Mesenteric fat pad (tissue), 1 donor: ENCODE measurements at regions not wholly inside any gene's neighbourhood (a gene's known extent, or its start where the extent isn't known, plus 50 kb on each side); places are given as distances from the start of the nearest gene placed in this dataset.

Experiments used
- DNase-seq: peaks from one replicate; pipeline ENCODE4 v3.0.0-alpha.2; 2020; ENCODE audit warnings: low spot score
- donor health status: DM: yes; HTN: yes; CAD: no.

DNA sequence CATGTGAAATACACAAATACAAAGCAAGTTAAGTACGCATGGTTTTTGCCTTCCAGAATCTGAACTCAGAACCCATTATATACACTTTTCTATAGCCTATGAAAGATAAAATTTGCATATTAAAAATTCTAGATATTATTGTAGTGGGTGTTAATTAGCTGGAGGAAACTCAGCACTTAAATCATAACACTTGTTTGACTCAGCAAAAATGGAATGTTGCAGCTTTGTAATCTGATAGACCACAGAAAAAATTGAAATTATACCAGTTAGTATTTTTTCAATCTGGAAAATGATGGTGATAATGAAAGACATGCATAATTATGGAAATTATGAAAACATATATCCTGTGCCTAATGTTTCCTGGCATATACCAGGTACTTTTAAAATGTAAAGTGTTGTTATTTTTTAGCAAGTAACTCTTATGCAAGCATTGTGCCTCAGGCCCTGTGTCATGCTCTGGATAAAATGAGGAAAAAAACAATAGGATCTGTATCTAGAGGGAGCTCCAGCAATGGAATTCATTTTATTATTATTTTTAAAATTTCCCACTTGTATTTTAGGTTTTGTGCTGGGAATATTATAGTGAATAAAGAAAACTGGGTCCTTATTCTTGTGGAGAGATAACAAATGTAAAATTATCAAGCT, 490.4 kb upstream of the SEMA3A start:
- no peak for DNase-seq

DNA sequence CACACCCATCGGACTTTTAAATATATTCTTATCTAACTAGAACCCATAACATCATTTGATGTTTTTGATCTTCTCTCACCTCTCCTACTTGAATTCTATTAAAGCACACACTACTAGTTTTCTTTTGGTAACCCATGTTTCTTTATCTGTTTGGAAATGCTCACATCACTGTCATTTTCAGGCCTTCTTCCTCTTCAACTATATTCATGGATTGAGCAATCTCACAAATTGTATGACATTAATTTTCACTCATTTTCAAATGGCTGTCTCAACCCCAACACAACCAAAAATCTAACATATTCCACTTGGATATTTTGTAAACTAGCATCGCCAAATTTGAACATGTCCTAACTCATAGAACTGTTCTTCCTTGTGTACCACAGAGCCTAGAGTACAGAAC, 488.0 kb upstream of the SEMA3A start:
- DNase-seq: no peak

- no peak for DNase-seq
Observed at GRCh38 chr7:84678841-84679240, 484.3 kb upstream of the SEMA3A start.

DNA sequence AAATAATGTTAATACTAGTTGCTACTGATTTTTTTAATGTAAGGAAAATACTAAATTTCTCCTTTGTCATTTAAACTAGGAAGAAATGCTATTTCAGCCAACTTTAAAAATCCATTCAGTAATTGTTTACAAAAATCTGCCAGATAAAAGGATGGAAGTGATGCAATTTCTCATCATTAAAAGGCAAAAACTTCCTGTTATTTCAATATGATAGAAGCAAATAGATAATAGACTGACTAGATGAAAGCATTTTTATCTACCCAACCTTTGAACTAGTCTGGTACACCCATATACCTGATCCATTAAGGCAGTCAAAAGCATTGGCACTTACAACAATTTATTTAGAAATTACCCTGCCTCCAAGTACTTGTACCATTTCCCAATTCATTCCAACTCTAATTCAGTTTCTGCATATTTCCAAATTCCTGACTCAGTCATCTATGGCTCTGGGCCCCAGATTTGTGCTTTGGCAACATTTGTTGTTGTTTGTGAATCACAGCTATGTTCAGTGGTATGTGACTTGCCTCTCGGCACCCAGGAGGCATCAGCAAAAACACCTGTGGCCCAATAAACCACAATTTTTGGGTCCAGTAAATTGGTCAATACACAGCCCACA, 482.6 kb upstream of the SEMA3A start:
- DNase-seq: no peak

DNA sequence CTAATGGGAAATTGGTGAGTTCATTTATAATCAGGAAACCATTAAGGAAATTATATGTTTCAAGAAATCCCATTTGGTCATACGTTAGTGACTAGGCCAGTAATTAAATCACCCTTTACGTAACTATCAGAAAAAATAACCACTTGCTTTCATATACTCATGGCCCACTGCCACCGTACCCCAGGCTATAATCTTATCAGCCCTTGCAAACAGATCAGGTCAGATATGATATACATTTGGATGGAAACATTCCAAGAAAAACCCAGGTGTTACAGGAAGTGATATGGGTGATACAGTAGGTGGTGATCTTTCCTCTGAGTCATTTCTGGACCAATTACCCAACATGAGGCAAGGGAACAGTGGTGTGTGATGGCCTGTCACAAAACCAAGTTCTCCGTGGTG, 481.0 kb upstream of the SEMA3A start:
- no peak for DNase-seq

DNA sequence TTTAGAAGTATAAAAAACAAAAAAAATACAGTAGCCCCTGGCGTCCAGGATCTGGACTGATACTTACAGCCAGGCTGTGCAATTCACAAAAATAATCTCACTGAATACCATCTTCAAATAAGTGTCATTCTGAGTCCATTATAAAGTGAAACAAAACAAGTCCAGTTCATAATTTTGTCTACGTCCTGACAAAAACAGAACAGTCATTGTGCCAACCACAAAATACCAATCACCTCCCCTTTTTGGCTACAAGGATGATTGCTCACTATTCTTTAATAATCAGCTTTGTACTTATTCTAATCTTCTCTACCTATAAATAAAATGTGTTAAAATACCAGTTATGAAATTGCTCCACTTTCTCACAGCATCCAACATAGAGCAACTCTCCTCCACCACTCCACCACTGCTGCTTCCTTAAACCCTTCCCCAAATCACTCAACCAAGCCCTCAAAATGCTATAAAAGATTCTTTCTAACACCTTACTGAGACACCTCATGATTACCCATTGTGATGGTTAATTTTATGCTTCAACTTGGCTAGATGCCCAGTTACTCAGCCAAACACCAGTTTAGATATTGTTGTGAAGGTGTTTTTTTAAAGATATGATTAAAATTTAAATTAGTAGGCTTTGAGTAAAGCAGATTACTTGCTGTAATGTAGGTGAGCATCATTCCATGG, 479.8 kb upstream of the SEMA3A start:
- DNase-seq: no peak

GRCh38 chr7:84669177-84669732, 474.7 kb upstream of the SEMA3A start:
- no peak for DNase-seq

GRCh38 chr7:84668116-84668515, 473.5 kb upstream of the SEMA3A start:
- DNase-seq: no peak

GRCh38 chr7:84666651-84667050, 472.1 kb upstream of the SEMA3A start:
- no peak for DNase-seq

GRCh38 chr7:84665339-84665738, 470.8 kb upstream of the SEMA3A start:
- no peak for DNase-seq

- no peak for DNase-seq
Observed at GRCh38 chr7:84664626-84665025, 470.0 kb upstream of the SEMA3A start.

GRCh38 chr7:84663224-84663623, 468.6 kb upstream of the SEMA3A start:
- DNase-seq: no peak

GRCh38 chr7:84658286-84658685, 463.7 kb upstream of the SEMA3A start:
- no peak for DNase-seq

DNA sequence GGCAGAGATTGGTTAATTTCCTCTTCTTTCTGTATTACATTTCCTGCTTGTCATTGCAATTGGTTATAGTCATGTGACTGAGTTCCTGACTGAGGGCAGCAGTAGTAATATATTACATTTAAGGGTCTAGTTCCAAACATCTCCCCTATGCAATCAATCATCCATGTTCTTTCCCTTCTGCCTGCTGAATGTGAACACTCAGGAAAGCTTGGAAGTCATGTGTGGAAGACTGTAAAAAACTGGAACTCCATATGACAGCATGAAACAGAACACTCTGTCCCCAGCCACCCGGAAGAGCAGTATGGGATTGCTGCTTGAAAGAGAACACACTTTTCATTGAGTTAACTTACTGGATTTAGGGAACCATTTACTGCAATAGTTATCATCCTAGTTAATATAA, 459.7 kb upstream of the SEMA3A start:
- DNase-seq: no peak

GRCh38 chr7:84651876-84652275, 457.3 kb upstream of the SEMA3A start:
- no peak for DNase-seq

- DNase-seq: no peak
Observed at GRCh38 chr7:84647797-84648757, 453.5 kb upstream of the SEMA3A start.

- no peak for DNase-seq
Observed at GRCh38 chr7:84642611-84643010, 448.0 kb upstream of the SEMA3A start.

DNA sequence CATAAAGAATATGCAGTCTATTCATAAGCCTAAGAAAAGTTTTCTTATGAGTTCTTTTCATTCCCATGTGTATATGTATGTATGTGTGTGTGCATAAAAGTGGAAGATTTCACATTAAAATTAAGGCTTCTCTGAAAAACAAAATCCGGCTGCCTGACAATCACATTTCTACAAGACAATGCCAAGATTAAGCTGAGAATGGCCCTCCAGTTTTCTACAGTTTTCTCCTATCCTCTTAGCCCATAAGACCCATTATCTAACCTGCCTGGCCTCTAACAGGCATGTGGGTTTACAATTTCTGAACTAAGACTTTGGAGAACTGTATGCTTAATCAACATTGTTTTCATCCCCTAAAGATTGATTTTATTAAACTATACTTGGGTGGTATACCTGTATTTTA, 446.0 kb upstream of the SEMA3A start:
- no peak for DNase-seq

- DNase-seq: no peak
Observed at GRCh38 chr7:84638339-84638697, 443.7 kb upstream of the SEMA3A start.

- DNase-seq: no peak
Observed at GRCh38 chr7:84637568-84638338, 443.2 kb upstream of the SEMA3A start.

GRCh38 chr7:84631913-84632312, 437.3 kb upstream of the SEMA3A start:
- DNase-seq: no peak
